GM12891 (cell line): ENCODE measurements at regions not wholly inside any gene's neighbourhood (a gene's known extent, or its start where the extent isn't known, plus 50 kb on each side); places are given as distances from the start of the nearest gene placed in this dataset.

ENCODE experiments used
- DNase-seq: peaks from one replicate; pipeline ENCODE4 v3.0.0; 2011; ENCODE audit warnings: low spot score; ENCODE audit not compliant: insufficient read length
- FAIRE-seq: peaks from 2 replicates; lab custom pipeline; 2011; peaks lifted over from hg19 to GRCh38; lab: Jason Lieb, UNC
- PAX5 ChIP-seq: IDR thresholded peaks from 2 replicates; pipeline ENCODE4 v1.6.1; 2011; ENCODE audit warnings: low read length, moderate library complexity, mild to moderate bottlenecking; ENCODE audit not compliant: insufficient read depth, severe bottlenecking
- POLR2A ChIP-seq: IDR thresholded peaks from 2 replicates; pipeline ENCODE4 v1.6.1; 2011; ENCODE audit warnings: low read depth, low read length, control low read depth
- POLR2AphosphoS5 ChIP-seq: IDR thresholded peaks from 2 replicates; pipeline ENCODE4 v1.6.1; 2011; ENCODE audit warnings: low read depth, low read length, control low read depth
- POU2F2 ChIP-seq: IDR thresholded peaks from 2 replicates; pipeline ENCODE4 v1.6.1; 2011; ENCODE audit warnings: low read depth, mild to moderate bottlenecking, control low read depth, low read length, moderate library complexity
- SPI1 ChIP-seq: IDR thresholded peaks from 2 replicates; pipeline ENCODE4 v1.6.1; 2011; ENCODE audit warnings: low read depth, low read length, control low read depth
- TAF1 ChIP-seq: IDR thresholded peaks from 2 replicates; pipeline ENCODE4 v1.6.1; 2011; ENCODE audit warnings: low read depth, low read length, control low read depth

DNA sequence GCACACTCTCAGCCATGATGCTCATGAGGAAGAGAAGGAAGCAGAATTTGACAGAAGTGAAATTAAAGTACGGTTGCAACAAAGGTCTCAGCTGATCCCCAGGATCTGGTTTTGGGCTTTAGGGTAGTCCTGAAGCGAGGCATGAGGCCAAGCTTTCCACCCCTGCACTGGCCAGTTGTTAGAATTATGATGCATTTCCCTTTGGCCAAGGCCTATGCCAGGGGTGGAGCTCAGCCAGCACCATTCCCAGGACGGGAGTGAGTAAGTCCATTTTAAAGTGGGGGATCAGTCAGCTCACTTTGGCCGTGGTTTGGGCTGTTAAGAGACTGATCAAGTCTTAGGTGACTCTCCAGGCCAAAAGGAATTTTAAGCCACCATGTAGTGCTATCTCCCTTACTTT, 314.5 kb upstream of the MMADHC start:
- no peak for TF ChIP-seq POU2F2
- TF ChIP-seq POLR2A = no peak
- no peak for TF ChIP-seq SPI1
- TF ChIP-seq POLR2AphosphoS5 = no peak
- TF ChIP-seq TAF1 = no peak
- no peak for TF ChIP-seq PAX5
- no peak for FAIRE-seq
- DNase-seq = no peak

DNA sequence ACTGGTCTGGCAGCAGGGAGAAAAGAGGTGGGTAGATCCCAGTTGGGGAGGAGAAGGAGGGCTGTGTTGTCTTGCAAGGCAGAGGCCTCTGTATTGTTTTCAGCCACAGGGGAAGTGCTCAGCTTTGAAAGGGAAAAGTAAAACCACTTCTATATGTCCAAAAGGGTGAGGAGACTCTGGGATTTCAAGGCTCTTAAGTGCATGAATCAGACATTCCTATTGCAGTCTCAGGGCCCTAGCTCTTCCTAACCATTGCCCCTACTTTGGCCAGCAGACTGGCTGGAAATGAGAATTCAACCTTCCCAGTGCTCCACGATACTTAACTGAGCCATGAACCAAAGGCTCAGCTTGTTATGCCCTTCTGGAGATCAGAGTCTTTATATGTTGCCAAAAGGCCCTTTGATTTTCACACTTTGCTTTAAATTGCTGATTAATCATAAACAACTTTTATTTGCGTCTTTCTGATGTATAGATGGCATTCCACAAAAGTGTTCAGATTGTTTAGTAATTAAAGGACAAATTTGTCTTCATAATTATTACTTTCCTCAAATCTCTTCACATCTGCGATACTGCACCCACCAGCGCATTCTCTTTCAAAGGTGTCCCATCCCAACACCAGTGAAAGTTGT, 313.8 kb upstream of the MMADHC start:
- no peak for TF ChIP-seq TAF1
- no peak for TF ChIP-seq POLR2AphosphoS5
- no peak for TF ChIP-seq POU2F2
- DNase-seq (no peak), FAIRE-seq (no peak)

DNA sequence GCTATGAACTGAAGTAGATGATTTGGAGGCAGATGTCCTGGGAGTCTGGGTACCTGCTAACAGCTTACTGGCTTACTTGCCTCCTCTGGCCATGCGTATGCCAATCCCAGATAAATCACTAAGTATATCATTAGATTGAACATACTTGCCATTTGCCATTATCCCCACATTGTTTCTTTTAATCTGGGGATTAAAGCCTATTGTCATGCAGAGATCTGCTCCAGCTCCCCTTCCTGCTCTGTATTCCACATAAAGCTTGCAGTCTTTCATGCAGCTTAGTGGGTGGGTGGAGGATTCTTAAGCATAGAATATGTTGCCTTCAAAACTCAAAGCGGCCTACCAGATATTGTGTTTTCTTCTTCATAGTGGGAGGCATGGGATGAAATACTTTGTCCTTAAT, 311.8 kb upstream of the MMADHC start:
- FAIRE-seq = no peak
- TF ChIP-seq TAF1 = no peak
- TF ChIP-seq POLR2AphosphoS5 = no peak
- no peak for TF ChIP-seq SPI1
- no peak for TF ChIP-seq PAX5
- no peak for TF ChIP-seq POLR2A
- no peak for TF ChIP-seq POU2F2
- DNase-seq = no peak

DNA sequence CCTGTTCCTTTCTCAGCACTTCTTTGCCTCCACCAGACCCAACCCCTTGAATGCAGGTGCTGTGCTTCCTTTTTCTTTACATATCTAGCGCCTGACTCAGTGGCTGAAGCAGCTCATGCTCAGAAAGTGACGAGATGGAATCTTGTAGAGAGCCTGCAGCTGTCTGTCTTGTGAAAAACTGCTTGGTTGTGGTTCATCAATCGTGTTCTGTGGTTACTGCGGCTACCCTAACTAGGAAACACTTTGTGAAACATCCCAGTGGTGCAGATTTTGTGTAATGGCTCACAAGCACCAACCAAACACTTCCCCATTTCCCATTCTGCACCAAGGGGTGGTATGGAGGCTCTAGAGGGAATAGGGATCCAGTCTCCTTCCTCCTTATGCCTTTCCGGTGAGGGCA, 307.2 kb upstream of the MMADHC start:
- no peak for DNase-seq
- TF ChIP-seq POLR2AphosphoS5 (no peak), TAF1 (no peak), POLR2A (no peak), PAX5 (no peak), SPI1 (no peak), POU2F2 (no peak)
- no peak for FAIRE-seq

DNA sequence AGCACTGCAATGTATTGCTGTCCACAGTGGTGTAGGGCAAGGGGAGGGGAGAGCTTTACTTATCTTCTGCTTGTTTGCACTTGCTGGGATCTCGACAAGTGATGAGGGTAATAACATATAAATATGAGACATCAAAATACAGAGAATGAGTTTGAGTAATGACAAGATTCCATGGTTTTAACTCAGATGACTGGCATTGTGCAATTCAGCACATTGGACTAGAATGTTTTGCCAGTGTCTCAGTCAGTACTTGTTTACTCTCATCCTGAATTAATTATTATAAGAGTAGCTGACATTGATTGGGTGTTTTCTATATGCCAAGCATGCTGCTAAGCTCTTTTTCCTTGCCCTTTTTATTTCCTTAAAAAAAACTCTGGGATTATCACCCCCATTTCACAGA, 306.7 kb upstream of the MMADHC start:
- no peak for TF ChIP-seq POLR2A
- TF ChIP-seq SPI1 = no peak
- DNase-seq (no peak), FAIRE-seq (no peak)

DNA sequence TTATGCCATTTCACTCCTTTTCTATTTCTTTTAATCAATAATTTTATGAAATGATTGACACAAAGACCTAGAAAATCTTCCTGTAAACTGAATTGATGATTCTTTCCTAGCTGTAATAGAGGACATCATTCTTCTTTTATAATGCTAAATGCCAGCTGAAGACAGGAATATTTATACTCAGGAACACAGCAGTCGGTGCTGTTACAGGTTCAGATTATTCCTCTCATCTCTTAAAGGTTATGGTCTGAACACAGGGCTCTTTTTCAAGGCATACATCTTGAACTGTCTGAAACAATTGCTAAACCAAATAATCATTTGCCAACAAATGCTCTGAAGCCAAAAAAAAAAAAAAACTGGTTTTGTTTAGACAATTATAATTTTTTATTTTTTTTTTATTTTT, 305.0 kb upstream of the MMADHC start:
- no peak for DNase-seq
- FAIRE-seq = no peak
- TF ChIP-seq TAF1 (no peak), POU2F2 (no peak), POLR2AphosphoS5 (no peak), PAX5 (no peak), POLR2A (no peak), SPI1 (no peak)

DNA sequence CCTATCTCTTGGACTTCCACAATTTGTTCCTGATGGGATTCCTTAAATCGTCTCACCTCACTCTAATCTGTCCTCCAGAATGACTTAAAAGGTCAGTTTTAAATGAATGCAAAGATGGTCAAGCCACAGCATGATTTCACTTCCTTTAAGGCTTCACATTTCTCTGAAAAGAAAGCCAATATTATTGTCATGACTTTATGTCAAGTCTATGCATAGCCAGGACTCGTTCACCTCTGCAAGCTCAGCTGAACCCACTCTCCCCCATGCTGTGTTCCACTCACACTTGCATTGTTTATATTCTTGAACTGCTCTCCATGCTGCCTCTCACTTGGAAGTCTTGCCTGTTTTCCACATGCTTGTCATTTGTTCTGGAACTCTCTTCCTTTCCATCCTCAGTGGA, 298.4 kb upstream of the MMADHC start:
- DNase-seq (no peak), FAIRE-seq (no peak)
- TF ChIP-seq TAF1 = no peak
- no peak for TF ChIP-seq PAX5
- no peak for TF ChIP-seq POLR2AphosphoS5
- TF ChIP-seq SPI1 = no peak
- no peak for TF ChIP-seq POU2F2
- TF ChIP-seq POLR2A = no peak

DNA sequence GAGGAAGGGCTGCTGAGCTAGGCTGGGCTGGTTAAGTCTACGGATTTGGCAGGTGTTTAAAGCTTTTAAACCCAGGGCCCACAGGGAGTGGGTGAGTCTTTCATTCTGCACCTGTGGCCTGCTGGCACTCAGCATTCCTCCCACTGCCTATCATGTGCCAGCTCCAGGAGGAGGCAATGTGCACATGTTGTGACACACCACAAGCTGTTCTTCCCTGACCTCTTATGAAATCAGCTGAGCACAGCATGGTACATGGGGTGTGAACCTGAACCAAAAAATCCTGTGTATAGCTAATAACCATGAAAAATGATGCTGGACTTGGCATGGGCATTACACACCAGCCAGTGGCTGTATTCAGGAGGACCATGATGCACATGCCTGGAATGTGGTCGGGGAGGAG, 297.9 kb upstream of the MMADHC start:
- no peak for FAIRE-seq
- TF ChIP-seq PAX5 (no peak), TAF1 (no peak), POU2F2 (no peak), POLR2A (no peak), SPI1 (no peak), POLR2AphosphoS5 (no peak)
- no peak for DNase-seq

DNA sequence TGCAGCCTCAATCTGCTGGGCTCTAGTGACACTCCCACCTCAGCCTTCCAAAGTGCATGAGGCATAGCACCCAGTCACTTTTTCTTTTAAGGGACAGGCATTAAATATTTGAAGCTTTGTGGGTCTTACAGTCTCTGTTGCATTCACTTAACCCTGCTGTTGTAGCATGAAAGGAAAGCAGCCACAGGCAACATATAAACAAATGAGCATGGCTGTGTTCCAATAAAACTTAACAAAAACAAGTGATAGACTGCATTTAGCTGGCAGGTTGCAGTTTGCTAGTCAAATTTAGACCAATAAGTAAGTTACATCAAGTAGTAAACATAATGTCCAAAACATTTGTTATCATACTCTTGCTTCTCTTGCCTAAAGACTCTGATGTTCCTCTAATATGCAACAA, 297.3 kb upstream of the MMADHC start:
- TF ChIP-seq POLR2AphosphoS5 (no peak), TAF1 (no peak), SPI1 (no peak), POLR2A (no peak), PAX5 (no peak), POU2F2 (no peak)
- DNase-seq (no peak), FAIRE-seq (no peak)

DNA sequence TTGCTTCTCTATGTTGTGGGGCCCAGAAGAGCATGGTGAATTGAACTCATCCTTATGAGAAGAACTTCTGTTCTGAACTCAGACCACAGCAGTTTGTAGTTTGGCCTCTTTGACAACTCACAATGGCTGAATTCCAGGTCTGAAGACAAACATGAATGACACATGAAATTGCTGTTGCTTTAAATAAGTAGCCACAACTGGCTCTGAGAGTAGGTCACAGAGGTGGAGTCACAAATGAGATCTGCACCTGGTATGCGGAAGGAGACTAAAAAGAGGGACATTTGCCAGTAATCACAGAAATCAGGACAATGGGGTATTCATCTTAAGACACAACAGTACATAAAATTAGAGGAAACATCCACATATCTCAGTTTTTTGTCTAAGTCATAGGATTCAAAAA, 290.3 kb upstream of the MMADHC start:
- no peak for FAIRE-seq
- TF ChIP-seq PAX5 (no peak), TAF1 (no peak), SPI1 (no peak), POU2F2 (no peak), POLR2AphosphoS5 (no peak), POLR2A (no peak)
- no peak for DNase-seq
